A549 (cell line): ENCODE measurements at regions not wholly inside any gene's neighbourhood (a gene's known extent, or its start where the extent isn't known, plus 50 kb on each side); places are given as distances from the start of the nearest gene placed in this dataset.

ENCODE experiments used
- ATAC-seq, 2 experiments: fragments of 200-7000 bp in 1 of 2; fragments of >200 bp in 1 of 2; cut with Nextera tagmentation in 1 of 2; cut with Tn5 transposase in 1 of 2; 3 replicates each; pipeline versions ENCODE4 v1.8.0 to v1.9.1; 2018 to 2020; ENCODE audit warnings: mild to moderate bottlenecking in 1 of 2, moderate library complexity in 1 of 2
- CTCF ChIA-PET: fragments of 300-600 bp; sonication (Branson Sonifier 250); formaldehyde crosslinking; extraction: SDS; loops from one replicate; lab custom pipeline; 2021; ENCODE audit warnings: antibody characterized with exemption, inconsistent platforms; lab: Yijun Ruan, JAX
- POLR2A ChIA-PET: fragments of 350-600 bp; formaldehyde crosslinking; extraction: SDS; loops from one replicate; lab custom pipeline; 2021; ENCODE audit warnings: antibody characterized with exemption, inconsistent platforms; lab: Yijun Ruan, JAX
- DNase-seq, 2 experiments: peaks; one replicate each; pipeline versions ENCODE4 v3.0.0 to v3.0.0-alpha.2; 2011 to 2016; ENCODE audit warnings: low read depth in 1 of 2, low spot score in 1 of 2
- FAIRE-seq: peaks from 2 replicates; lab custom pipeline; 2011; peaks lifted over from hg19 to GRCh38; lab: Jason Lieb, UNC
- H3K27ac ChIP-seq, 2 experiments: fragments of >200 bp; sonication (Bioruptor Twin); formaldehyde crosslinking; 3 replicates each; pipeline ENCODE4 v1.5.1; 2016 to 2017
- H3K4me1 ChIP-seq: fragments of >200 bp; sonication (Bioruptor Twin); formaldehyde crosslinking; 3 replicates; pipeline ENCODE4 v1.6.1; 2016
- H3K4me2 ChIP-seq: fragments of >200 bp; sonication (Bioruptor Twin); formaldehyde crosslinking; 3 replicates; pipeline ENCODE4 v1.6.1; 2016
- H3K4me3 ChIP-seq: fragments of >200 bp; sonication (Bioruptor Twin); formaldehyde crosslinking; 3 replicates; pipeline ENCODE4 v1.5.1; 2016
- H3K9me3 ChIP-seq: fragments of >200 bp; sonication (Bioruptor Twin); formaldehyde crosslinking; 3 replicates; pipeline ENCODE4 v1.6.1; 2016
- CTCF ChIP-seq: fragments of >200 bp; sonication (Bioruptor Twin); formaldehyde crosslinking; IDR thresholded peaks from 3 replicates; pipeline ENCODE4 v1.5.1; 2016
- ESRRA ChIP-seq: fragments of 150-350 bp; IDR thresholded peaks from 2 replicates; pipeline ENCODE4 v1.6.1; 2014; ENCODE audit warnings: mild to moderate bottlenecking, low read length, borderline replicate concordance
- HMGXB4 ChIP-seq: fragments of 250-450 bp; sonication (Bioruptor Pico); IDR thresholded peaks from 2 replicates; pipeline ENCODE4 v1.5.0; 2021; ENCODE audit warnings: mild to moderate bottlenecking, moderate library complexity, borderline replicate concordance
- HOXB13 ChIP-seq: fragments of 250-450 bp; sonication (Bioruptor Pico); IDR thresholded peaks from 2 replicates; pipeline ENCODE4 v1.5.0; 2020; ENCODE audit warnings: low read depth, mild to moderate bottlenecking, moderate library complexity
- MAFK ChIP-seq: fragments of 450-650 bp; IDR thresholded peaks from 2 replicates; pipeline ENCODE4 v1.6.1; 2014; ENCODE audit not compliant: partially characterized antibody
- MAZ ChIP-seq: fragments of 150-350 bp; IDR thresholded peaks from 2 replicates; pipeline ENCODE4 v1.6.1; 2014; ENCODE audit warnings: antibody characterized with exemption, low read depth, low read length, borderline replicate concordance
- NPAS2 ChIP-seq: fragments of 250-450 bp; sonication (Bioruptor Pico); IDR thresholded peaks from 2 replicates; pipeline ENCODE4 v1.8.0; 2022; ENCODE audit warnings: mild to moderate bottlenecking, moderate library complexity, borderline replicate concordance
- RFX5 ChIP-seq: fragments of 450-650 bp; IDR thresholded peaks from 2 replicates; pipeline ENCODE4 v1.7.1; 2014; ENCODE audit warnings: antibody characterized with exemption, mild to moderate bottlenecking, moderate library complexity
- SMC3 ChIP-seq: fragments of >200 bp; sonication (Bioruptor Twin); formaldehyde crosslinking; IDR thresholded peaks from 3 replicates; pipeline ENCODE4 v1.6.1; 2018; ENCODE audit warnings: inconsistent platforms
- WGBS: methylation state at CpG from one replicate; pipeline ENCODE4 v1.1.6; 2017; ENCODE audit errors: missing lambda C conversion rate; 5-methylcytosine and 5-hydroxymethylcytosine counted together
- TF ChIP-seq, protein P1 (sequence below): fragments of >200 bp; sonication (Bioruptor Twin); formaldehyde crosslinking; IDR thresholded peaks from 3 replicates; pipeline ENCODE4 v1.6.1; 2016

GRCh38 chr16:35862242-35862641, 2402.8 kb downstream of the TP53TG3F start (continued):
- no peak for TF ChIP-seq CTCF
- no peak for TF ChIP-seq HOXB13 (CRISPR knock-in tag)
- TF ChIP-seq SMC3: no peak
- no peak for TF ChIP-seq RFX5

- ATAC-seq (no peak), FAIRE-seq (no peak), DNase-seq (no peak)
- peak; percentile 60 for TF ChIP-seq MAFK
- TF ChIP-seq HOXB13 (CRISPR knock-in tag): no peak
- ChIA-PET CTCF (no interaction called here), POLR2A (no interaction called here)
- WGBS: 6% methylated on average over 3 of the region's 3 CpGs
- H3K4me2 ChIP-seq: no peak overlapping the region
- no peaks in the 10 kb centered on the region; the same call in 2 of the 3 replicates for H3K9me3 ChIP-seq
- no peaks in the 10 kb centered on the region for H3K4me1 ChIP-seq
- no peak overlapping the region for H3K4me3 ChIP-seq
- no peak overlapping the region for H3K27ac ChIP-seq
These were observed 2409.2 kb downstream of the TP53TG3F start for GRCh38 chr16:35868630-35869029.

- DNase-seq (no peak), FAIRE-seq (no peak), ATAC-seq (no peak)
- no peaks in the 10 kb centered on the region for H3K4me1 ChIP-seq
- CTCF ChIA-PET: no interaction called here
- POLR2A ChIA-PET: no interaction called here
- no peak overlapping the region for H3K4me2 ChIP-seq
- H3K9me3 ChIP-seq: no peaks in the 10 kb centered on the region; the same call in 2 of the 3 replicates
- H3K4me3 ChIP-seq: no peak overlapping the region
- H3K27ac ChIP-seq: no peak overlapping the region
- TF ChIP-seq MAZ: no peak
- WGBS: 4% methylated on average over 4 of the region's 4 CpGs
These were observed 2414.1 kb downstream of the TP53TG3F start for GRCh38 chr16:35873472-35873871.

DNA sequence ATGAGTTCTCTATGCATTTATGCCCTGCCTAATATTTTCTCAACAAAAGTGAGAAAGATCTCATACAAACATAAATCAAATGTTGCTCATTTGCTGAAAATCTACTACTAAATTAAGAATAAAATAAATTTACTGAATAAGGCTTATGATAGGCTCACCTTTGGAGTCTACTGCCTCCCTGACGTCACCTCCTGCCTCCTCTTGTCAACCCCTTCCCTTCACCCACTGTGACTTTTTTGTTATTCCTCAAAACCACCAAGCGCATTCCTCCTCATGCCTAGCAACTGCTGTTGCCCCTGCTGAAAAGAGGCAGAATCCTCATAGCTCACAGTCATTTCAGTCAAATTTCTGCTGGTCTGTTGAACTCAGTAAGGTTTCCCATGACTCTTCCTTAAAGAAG, 2422.2 kb downstream of the TP53TG3F start:
- FAIRE-seq (no peak), DNase-seq (no peak), ATAC-seq (no peak)
- POLR2A ChIA-PET: no interaction called here
- no peak overlapping the region for H3K4me2 ChIP-seq
- H3K4me1 ChIP-seq: no peaks in the 10 kb centered on the region
- H3K9me3 ChIP-seq: peaks cover 3% of the 10 kb centered on the region; the same call in 2 of the 3 replicates
- no peak overlapping the region for H3K27ac ChIP-seq
- WGBS: 13% methylated on average over 2 of the region's 2 CpGs
- CTCF ChIA-PET: no interaction called here
- H3K4me3 ChIP-seq: no peak overlapping the region
- TF ChIP-seq, protein P1, sequence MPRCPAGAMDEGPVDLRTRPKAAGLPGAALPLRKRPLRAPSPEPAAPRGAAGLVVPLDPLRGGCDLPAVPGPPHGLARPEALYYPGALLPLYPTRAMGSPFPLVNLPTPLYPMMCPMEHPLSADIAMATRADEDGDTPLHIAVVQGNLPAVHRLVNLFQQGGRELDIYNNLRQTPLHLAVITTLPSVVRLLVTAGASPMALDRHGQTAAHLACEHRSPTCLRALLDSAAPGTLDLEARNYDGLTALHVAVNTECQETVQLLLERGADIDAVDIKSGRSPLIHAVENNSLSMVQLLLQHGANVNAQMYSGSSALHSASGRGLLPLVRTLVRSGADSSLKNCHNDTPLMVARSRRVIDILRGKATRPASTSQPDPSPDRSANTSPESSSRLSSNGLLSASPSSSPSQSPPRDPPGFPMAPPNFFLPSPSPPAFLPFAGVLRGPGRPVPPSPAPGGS: no peak
- TF ChIP-seq RFX5 (no peak), ESRRA (no peak), NPAS2 (CRISPR knock-in tag) (no peak)

DNA sequence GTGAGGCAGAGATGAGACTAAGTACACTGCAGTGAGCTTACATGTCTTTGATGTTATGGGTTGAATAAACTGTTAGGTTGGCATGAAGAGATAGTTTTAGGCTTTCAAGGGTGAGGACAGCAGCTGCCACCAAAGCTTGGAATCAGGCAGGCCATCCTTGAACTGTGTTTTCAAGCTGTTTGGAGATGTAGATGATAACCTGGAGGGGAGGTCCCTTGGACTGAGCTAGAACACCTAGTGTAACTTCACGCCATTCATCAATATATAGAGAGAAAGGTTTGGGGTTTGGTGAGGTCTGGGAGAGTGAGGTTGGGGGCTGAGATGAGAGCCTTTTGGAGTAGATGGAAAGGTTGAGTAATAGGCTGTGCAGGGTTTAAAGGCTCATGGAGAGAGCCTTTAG, 2447.0 kb downstream of the TP53TG3F start:
- H3K4me2 ChIP-seq: no peak overlapping the region
- H3K9me3 ChIP-seq: peaks cover 6% of the 10 kb centered on the region; the same call in 2 of the 3 replicates
- ATAC-seq (no peak), FAIRE-seq (no peak), DNase-seq (no peak)
- H3K4me1 ChIP-seq: no peaks in the 10 kb centered on the region
- TF ChIP-seq HMGXB4 (CRISPR knock-in tag): no peak
- ChIA-PET POLR2A (no interaction called here), CTCF (no interaction called here)
- no peak overlapping the region for H3K4me3 ChIP-seq
- 6% methylated on average over 1 of the region's 1 CpG for WGBS
- no peak overlapping the region for H3K27ac ChIP-seq
